ENCODE measurements at regions not wholly inside any gene's neighbourhood (a gene's known extent, or its start where the extent isn't known, plus 50 kb on each side); places are given as distances from the start of the nearest gene placed in this dataset.

GRCh38 chr15:92545996-92546395 is 109.6 kb downstream of the FAM174B start:
- Histone ChIP-seq H3K27ac (ENCODE audit: low read depth, low read length, poor library complexity, severe bottlenecking) (no peak overlapping the region), H3K4me3 (ENCODE audit: low read depth, low read length, poor library complexity, severe bottlenecking) (no peak overlapping the region), H3K4me1 (ENCODE audit: insufficient read depth, low read length, poor library complexity, severe bottlenecking) (no peaks in the 10 kb centered on the region), H3K9me3 (ENCODE audit: low read depth, low read length, poor library complexity, severe bottlenecking) (no peaks in the 10 kb centered on the region), H3K27me3 (replicated peaks; ENCODE audit: insufficient read depth, low read depth, low read length, poor library complexity) (peaks cover 20% of the 10 kb centered on the region), H3K36me3 (ENCODE audit: insufficient read depth, low read length, poor library complexity, severe bottlenecking) (no peaks in the 10 kb centered on the region)
- DNase-seq (ENCODE audit: low spot score), result no peak
- ChIA-PET POLR2A (ENCODE audit: low non-redundant PET) (no interaction called here), CTCF (no interaction called here)
- intact Hi-C loops (cut with micrococcal nuclease; ENCODE audit: unreplicated experiment), result no loop called here
- no peak for TF ChIP-seq EZH2 (IDR thresholded peaks at IDR 0.05; ENCODE audit: borderline replicate concordance, low read depth, low read length, poor library complexity, severe bottlenecking)
- no peak for TF ChIP-seq CTCF (conservative IDR thresholded peaks at IDR 0.05; ENCODE audit: low read depth, low read length)
- no TSS peak for BruUV-seq (replicated peaks)

GRCh38 chr15:92541291-92542200 is 114.0 kb downstream of the FAM174B start:
- Histone ChIP-seq H3K27me3 (replicated peaks; ENCODE audit: insufficient read depth, low read depth, low read length, poor library complexity) (peaks cover 14% of the 10 kb centered on the region), H3K4me3 (ENCODE audit: low read depth, low read length, poor library complexity, severe bottlenecking) (no peak overlapping the region), H3K4me1 (ENCODE audit: insufficient read depth, low read length, poor library complexity, severe bottlenecking) (no peaks in the 10 kb centered on the region), H3K36me3 (ENCODE audit: insufficient read depth, low read length, poor library complexity, severe bottlenecking) (no peaks in the 10 kb centered on the region), H3K9me3 (ENCODE audit: low read depth, low read length, poor library complexity, severe bottlenecking) (no peaks in the 10 kb centered on the region), H3K27ac (ENCODE audit: low read depth, low read length, poor library complexity, severe bottlenecking) (no peak overlapping the region)
- TF ChIP-seq EZH2 (IDR thresholded peaks at IDR 0.05; ENCODE audit: borderline replicate concordance, low read depth, low read length, poor library complexity, severe bottlenecking) (no peak), CTCF (conservative IDR thresholded peaks at IDR 0.05; ENCODE audit: low read depth, low read length) (no peak)
- no peak for DNase-seq (ENCODE audit: low spot score)
- POLR2A ChIA-PET (ENCODE audit: low non-redundant PET), result no interaction called here
- BruUV-seq (replicated peaks), result no TSS peak
- intact Hi-C loops (cut with micrococcal nuclease; ENCODE audit: unreplicated experiment), result no loop called here
- CTCF ChIA-PET, result no interaction called here

GRCh38 chr15:92538115-92538514 is 117.5 kb downstream of the FAM174B start:
- ChIA-PET POLR2A (ENCODE audit: low non-redundant PET) (no interaction called here), CTCF (no interaction called here)
- no peak for TF ChIP-seq EZH2 (IDR thresholded peaks at IDR 0.05; ENCODE audit: borderline replicate concordance, low read depth, low read length, poor library complexity, severe bottlenecking)
- TF ChIP-seq CTCF (conservative IDR thresholded peaks at IDR 0.05; ENCODE audit: low read depth, low read length), result no peak
- intact Hi-C loops (cut with micrococcal nuclease; ENCODE audit: unreplicated experiment), result no loop called here
- Histone ChIP-seq H3K4me1 (ENCODE audit: insufficient read depth, low read length, poor library complexity, severe bottlenecking) (no peaks in the 10 kb centered on the region), H3K27ac (ENCODE audit: low read depth, low read length, poor library complexity, severe bottlenecking) (no peak overlapping the region), H3K36me3 (ENCODE audit: insufficient read depth, low read length, poor library complexity, severe bottlenecking) (no peaks in the 10 kb centered on the region), H3K4me3 (ENCODE audit: low read depth, low read length, poor library complexity, severe bottlenecking) (no peak overlapping the region), H3K27me3 (replicated peaks; ENCODE audit: insufficient read depth, low read depth, low read length, poor library complexity) (no peaks in the 10 kb centered on the region), H3K9me3 (ENCODE audit: low read depth, low read length, poor library complexity, severe bottlenecking) (no peaks in the 10 kb centered on the region)
- no TSS peak for BruUV-seq (replicated peaks)
- DNase-seq (ENCODE audit: low spot score), result no peak

Measured in A673 (cell line).